ENCODE measurements at regions not wholly inside any gene's neighbourhood (a gene's known extent, or its start where the extent isn't known, plus 50 kb on each side); places are given as distances from the start of the nearest gene placed in this dataset.

- no peak for DNase-seq (ENCODE audit: low spot score in 2 of 2)
- Histone ChIP-seq H3K27me3 (no peaks in the 10 kb centered on the region), H3K36me3 (no peaks in the 10 kb centered on the region), H3K27ac (no peak overlapping the region), H3K4me3 (no peak overlapping the region), H3K4me1 (no peaks in the 10 kb centered on the region), H3K9me3 (no peaks in the 10 kb centered on the region)
- WGBS, 2 donors = 80 to 89% methylated on average over 5 of the region's 5 CpGs
- TF ChIP-seq, protein P1, sequence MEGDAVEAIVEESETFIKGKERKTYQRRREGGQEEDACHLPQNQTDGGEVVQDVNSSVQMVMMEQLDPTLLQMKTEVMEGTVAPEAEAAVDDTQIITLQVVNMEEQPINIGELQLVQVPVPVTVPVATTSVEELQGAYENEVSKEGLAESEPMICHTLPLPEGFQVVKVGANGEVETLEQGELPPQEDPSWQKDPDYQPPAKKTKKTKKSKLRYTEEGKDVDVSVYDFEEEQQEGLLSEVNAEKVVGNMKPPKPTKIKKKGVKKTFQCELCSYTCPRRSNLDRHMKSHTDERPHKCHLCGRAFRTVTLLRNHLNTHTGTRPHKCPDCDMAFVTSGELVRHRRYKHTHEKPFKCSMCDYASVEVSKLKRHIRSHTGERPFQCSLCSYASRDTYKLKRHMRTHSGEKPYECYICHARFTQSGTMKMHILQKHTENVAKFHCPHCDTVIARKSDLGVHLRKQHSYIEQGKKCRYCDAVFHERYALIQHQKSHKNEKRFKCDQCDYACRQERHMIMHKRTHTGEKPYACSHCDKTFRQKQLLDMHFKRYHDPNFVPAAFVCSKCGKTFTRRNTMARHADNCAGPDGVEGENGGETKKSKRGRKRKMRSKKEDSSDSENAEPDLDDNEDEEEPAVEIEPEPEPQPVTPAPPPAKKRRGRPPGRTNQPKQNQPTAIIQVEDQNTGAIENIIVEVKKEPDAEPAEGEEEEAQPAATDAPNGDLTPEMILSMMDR (IDR thresholded peaks at IDR 0.05) = no peak
- TF ChIP-seq POLR2A (IDR thresholded peaks at IDR 0.05) = no peak
Measured at GRCh38 chr3:59482684-59483083, 432.9 kb upstream of the CFAP20DC start.

DNA sequence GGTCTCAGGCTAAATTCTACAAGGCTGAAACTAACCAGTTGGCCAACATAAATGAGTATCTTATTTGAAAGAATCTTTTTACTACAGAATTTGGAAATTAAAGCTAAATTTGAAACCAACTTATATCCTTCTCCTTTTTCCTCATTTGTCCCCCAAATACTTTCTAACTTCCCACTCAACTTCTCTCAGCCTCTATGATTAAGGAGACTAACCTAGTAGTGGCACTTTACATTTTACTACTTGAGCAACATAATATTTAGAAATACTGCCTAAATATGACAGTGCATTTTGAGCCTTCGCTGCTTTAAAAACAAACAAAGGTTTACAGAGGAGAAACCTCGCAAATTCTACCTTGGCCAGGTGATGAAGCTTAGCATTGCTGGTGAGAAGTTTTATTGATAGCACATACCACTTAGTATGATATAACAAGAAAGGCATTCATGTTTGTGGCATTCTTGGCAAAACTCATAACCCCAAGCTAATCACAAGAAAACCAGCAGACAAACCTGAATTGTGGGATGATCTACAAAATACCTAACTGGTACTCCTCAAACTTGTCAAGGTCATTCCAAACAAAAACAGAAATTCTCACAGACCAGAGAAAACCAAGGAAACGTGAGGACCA is 432.1 kb upstream of the CFAP20DC start:
- WGBS, 2 donors = 86 to 91% methylated on average over 3 of the region's 3 CpGs
- H3K27me3 ChIP-seq = no peaks in the 10 kb centered on the region
- no peaks in the 10 kb centered on the region for H3K36me3 ChIP-seq
- H3K9me3 ChIP-seq = no peaks in the 10 kb centered on the region
- no peak overlapping the region for H3K27ac ChIP-seq
- DNase-seq (ENCODE audit: low spot score in 2 of 2) = no peak
- TF ChIP-seq, protein P1 (IDR thresholded peaks at IDR 0.05) = no peak
- TF ChIP-seq EP300 (IDR thresholded peaks at IDR 0.05) (no peak), POLR2A (IDR thresholded peaks at IDR 0.05) (no peak)
- no peak overlapping the region for H3K4me3 ChIP-seq
- no peaks in the 10 kb centered on the region for H3K4me1 ChIP-seq

DNA sequence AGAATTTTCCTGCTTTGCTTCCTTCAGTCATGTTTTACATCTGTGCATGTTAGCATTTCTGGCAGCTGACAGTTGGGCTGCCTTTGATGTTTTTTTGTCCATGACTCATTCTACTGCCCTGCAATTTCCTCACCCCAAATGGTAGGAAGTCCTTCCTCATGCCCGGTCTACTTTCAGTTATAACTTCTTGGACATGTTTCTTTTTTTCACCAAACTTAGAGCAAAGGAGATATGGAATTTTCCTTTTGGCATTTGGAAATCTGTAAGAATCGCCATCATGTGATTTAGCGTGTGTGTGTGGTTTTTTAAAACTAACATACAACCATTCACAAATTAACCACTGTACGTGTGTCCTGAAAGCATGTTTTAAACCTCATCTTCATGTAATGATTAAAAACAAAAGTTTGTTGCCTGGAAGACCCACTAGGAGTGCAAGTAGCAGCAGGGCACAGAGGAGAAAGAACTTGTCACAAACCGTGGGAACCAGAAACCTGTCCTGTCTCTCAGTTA is 430.7 kb upstream of the CFAP20DC start:
- Histone ChIP-seq H3K27ac (no peak overlapping the region), H3K27me3 (no peaks in the 10 kb centered on the region), H3K9me3 (no peaks in the 10 kb centered on the region), H3K4me1 (no peaks in the 10 kb centered on the region), H3K4me3 (no peak overlapping the region), H3K36me3 (no peaks in the 10 kb centered on the region)
- WGBS, 2 donors = 62 to 68% methylated on average over 5 of the region's 5 CpGs
- TF ChIP-seq, protein P1 (IDR thresholded peaks at IDR 0.05) = no peak
- TF ChIP-seq POLR2A (IDR thresholded peaks at IDR 0.05) (no peak), EP300 (IDR thresholded peaks at IDR 0.05) (no peak)
- DNase-seq (ENCODE audit: low spot score in 2 of 2) = no peak

DNA sequence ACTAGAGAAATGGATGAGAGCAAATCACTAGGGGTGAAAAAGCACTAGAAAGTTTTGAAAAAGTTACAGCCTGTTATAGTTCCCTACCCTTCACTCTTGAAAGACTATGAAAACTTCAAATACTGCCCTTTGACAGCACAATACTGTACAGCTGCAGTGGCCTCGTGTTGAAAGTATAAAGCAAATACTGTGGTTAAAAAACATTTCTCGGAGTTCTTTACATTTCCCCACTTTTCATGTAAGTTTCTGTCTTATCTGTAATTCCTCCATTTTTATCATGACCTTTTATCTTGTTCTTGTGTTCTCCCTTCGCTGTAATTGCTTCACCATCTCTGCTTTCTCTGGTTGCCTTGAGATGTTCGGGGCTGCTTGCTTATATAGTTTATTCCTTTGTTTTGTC is 423.8 kb upstream of the CFAP20DC start:
- WGBS, 2 donors = 66 to 68% methylated on average over 4 of the region's 4 CpGs
- no peak overlapping the region for H3K4me3 ChIP-seq

GRCh38 chr3:59472541-59472940 is 422.7 kb upstream of the CFAP20DC start:
- H3K27me3 ChIP-seq = no peaks in the 10 kb centered on the region

More for the DNA sequence above, 423.8 kb upstream of the CFAP20DC start:
- no peaks in the 10 kb centered on the region for H3K4me1 ChIP-seq
- no peak overlapping the region for H3K27ac ChIP-seq
- H3K9me3 ChIP-seq = no peaks in the 10 kb centered on the region
- no peaks in the 10 kb centered on the region for H3K36me3 ChIP-seq
- TF ChIP-seq, protein P1 (IDR thresholded peaks at IDR 0.05) = no peak
- TF ChIP-seq POLR2A (IDR thresholded peaks at IDR 0.05) = no peak
- no peak for TF ChIP-seq EP300 (IDR thresholded peaks at IDR 0.05)
- H3K27me3 ChIP-seq = no peaks in the 10 kb centered on the region
- DNase-seq (ENCODE audit: low spot score in 2 of 2) = no peak

More at GRCh38 chr3:59472541-59472940, 422.7 kb upstream of the CFAP20DC start:
- Histone ChIP-seq H3K4me3 (no peak overlapping the region), H3K4me1 (no peaks in the 10 kb centered on the region), H3K27ac (no peak overlapping the region), H3K36me3 (no peaks in the 10 kb centered on the region), H3K9me3 (no peaks in the 10 kb centered on the region)
- no peak for DNase-seq (ENCODE audit: low spot score in 2 of 2)
- TF ChIP-seq, protein P1 (IDR thresholded peaks at IDR 0.05) = no peak
- TF ChIP-seq POLR2A (IDR thresholded peaks at IDR 0.05) (no peak), EP300 (IDR thresholded peaks at IDR 0.05) (no peak)
- 87 to 96% methylated on average over 3 of the region's 3 CpGs for WGBS, 2 donors
